ENCODE measurements at regions not wholly inside any gene's neighbourhood (a gene's known extent, or its start where the extent isn't known, plus 50 kb on each side); places are given as distances from the start of the nearest gene placed in this dataset.

DNA sequence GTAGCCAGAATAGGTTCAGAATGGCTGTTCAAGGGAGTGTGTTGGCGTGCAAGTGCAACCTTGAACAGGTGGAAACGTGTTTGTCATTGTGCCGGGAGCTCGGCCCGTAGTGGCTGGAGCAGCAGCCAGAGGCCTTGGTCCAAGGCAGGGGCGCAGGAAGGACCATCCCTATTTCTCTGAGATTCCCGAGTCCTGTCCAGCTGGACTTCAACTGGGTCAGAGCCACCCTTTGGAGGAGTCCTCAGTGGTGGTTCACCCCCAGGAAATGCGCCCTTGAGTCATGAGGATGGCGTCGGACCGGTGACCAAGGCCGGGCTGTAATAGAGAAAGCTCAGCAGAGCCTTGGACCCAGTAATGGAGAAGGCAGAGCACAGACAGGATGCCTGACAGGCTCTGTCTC, 1402.0 kb downstream of the BRD1 start:
- H3K4me3 ChIP-seq (ENCODE audit: low read depth in 1 of 2, low read length in 2 of 2), result no peak overlapping the region
- H3K27ac ChIP-seq (ENCODE audit: low read depth, low read length), result no peak overlapping the region
- no peak overlapping the region for H3K9ac ChIP-seq (ENCODE audit: low read depth in 1 of 2, low read length in 2 of 2)
- no peaks in the 10 kb centered on the region for H3K9me3 ChIP-seq (ENCODE audit: control insufficient read depth in 1 of 2, low read length in 2 of 2)
- no peaks in the 10 kb centered on the region for H3K36me3 ChIP-seq (ENCODE audit: control insufficient read depth in 1 of 2, insufficient read depth in 2 of 2, low read length in 2 of 2)
- H3K4me1 ChIP-seq (ENCODE audit: control insufficient read depth in 1 of 2, insufficient read depth in 2 of 2, low read length in 2 of 2), result no peaks in the 10 kb centered on the region
- no peaks in the 10 kb centered on the region for H3K27me3 ChIP-seq (ENCODE audit: control insufficient read depth in 1 of 2, insufficient read depth in 2 of 2, low read length in 2 of 2)

DNA sequence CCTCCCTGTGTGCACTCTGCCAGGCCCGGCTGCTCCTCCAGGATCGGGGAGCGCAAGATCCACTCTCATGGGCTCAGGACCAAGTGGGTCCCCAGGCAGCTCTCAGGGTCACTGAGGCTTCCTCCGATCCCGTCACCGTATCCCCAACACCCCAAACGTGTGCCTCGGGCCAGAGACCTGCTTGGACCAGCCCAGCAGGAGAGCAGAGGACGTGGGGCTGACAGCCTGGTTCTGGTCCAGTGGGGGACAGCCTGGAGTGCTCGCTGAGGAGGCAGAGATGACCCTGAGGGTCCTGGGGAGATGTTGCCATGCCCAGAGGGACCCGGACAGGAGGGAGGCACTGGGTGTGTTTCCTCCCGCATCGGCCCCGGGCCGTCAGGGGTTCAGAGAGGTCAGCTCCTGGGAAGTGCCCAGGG, 1402.6 kb downstream of the BRD1 start:
- Histone ChIP-seq H3K27ac (ENCODE audit: low read depth, low read length) (no peak overlapping the region), H3K9ac (ENCODE audit: low read depth in 1 of 2, low read length in 2 of 2) (no peak overlapping the region), H3K27me3 (ENCODE audit: control insufficient read depth in 1 of 2, insufficient read depth in 2 of 2, low read length in 2 of 2) (no peaks in the 10 kb centered on the region), H3K4me1 (ENCODE audit: control insufficient read depth in 1 of 2, insufficient read depth in 2 of 2, low read length in 2 of 2) (no peaks in the 10 kb centered on the region), H3K9me3 (ENCODE audit: control insufficient read depth in 1 of 2, low read length in 2 of 2) (no peaks in the 10 kb centered on the region), H3K4me3 (ENCODE audit: low read depth in 1 of 2, low read length in 2 of 2) (no peak overlapping the region), H3K36me3 (ENCODE audit: control insufficient read depth in 1 of 2, insufficient read depth in 2 of 2, low read length in 2 of 2) (no peaks in the 10 kb centered on the region)

- no peak overlapping the region for H3K4me3 ChIP-seq (ENCODE audit: low read depth in 1 of 2, low read length in 2 of 2)
- H3K9ac ChIP-seq (ENCODE audit: low read depth in 1 of 2, low read length in 2 of 2), result no peak overlapping the region
- H3K27me3 ChIP-seq (ENCODE audit: control insufficient read depth in 1 of 2, insufficient read depth in 2 of 2, low read length in 2 of 2), result no peaks in the 10 kb centered on the region
- no peaks in the 10 kb centered on the region for H3K4me1 ChIP-seq (ENCODE audit: control insufficient read depth in 1 of 2, insufficient read depth in 2 of 2, low read length in 2 of 2)
- H3K9me3 ChIP-seq (ENCODE audit: control insufficient read depth in 1 of 2, low read length in 2 of 2), result no peaks in the 10 kb centered on the region
- H3K36me3 ChIP-seq (ENCODE audit: control insufficient read depth in 1 of 2, insufficient read depth in 2 of 2, low read length in 2 of 2), result no peaks in the 10 kb centered on the region
- no peak overlapping the region for H3K27ac ChIP-seq (ENCODE audit: low read depth, low read length)
Observed at GRCh38 chr22:48424661-48425060, 1403.0 kb downstream of the BRD1 start.

GRCh38 chr22:48424201-48424627, 1403.5 kb downstream of the BRD1 start:
- Histone ChIP-seq H3K4me1 (ENCODE audit: control insufficient read depth in 1 of 2, insufficient read depth in 2 of 2, low read length in 2 of 2) (no peaks in the 10 kb centered on the region), H3K9me3 (ENCODE audit: control insufficient read depth in 1 of 2, low read length in 2 of 2) (no peaks in the 10 kb centered on the region), H3K36me3 (ENCODE audit: control insufficient read depth in 1 of 2, insufficient read depth in 2 of 2, low read length in 2 of 2) (no peaks in the 10 kb centered on the region), H3K27ac (ENCODE audit: low read depth, low read length) (no peak overlapping the region), H3K9ac (ENCODE audit: low read depth in 1 of 2, low read length in 2 of 2) (no peak overlapping the region), H3K27me3 (ENCODE audit: control insufficient read depth in 1 of 2, insufficient read depth in 2 of 2, low read length in 2 of 2) (no peaks in the 10 kb centered on the region), H3K4me3 (ENCODE audit: low read depth in 1 of 2, low read length in 2 of 2) (no peak overlapping the region)

DNA sequence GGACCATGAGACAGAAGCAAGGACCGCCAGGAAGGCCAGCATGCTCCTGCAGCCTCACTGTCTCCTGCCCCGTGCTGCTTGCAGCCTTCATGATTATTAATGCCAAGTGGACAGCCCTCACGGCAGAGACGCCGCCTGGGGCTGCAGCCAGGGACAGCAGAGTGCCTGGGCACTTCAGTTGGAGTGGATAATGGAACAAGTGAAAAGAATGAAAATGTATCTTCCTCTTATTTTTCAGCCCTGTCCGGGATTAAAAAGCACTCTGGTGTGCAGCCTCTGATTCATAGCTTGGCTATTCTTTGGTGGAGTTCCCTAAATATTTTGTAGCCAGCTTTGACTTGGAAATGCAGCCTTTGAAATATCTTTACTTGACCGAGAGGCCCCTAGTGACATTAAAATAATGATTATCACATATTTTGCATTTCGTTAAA, 1404.2 kb downstream of the BRD1 start:
- no peaks in the 10 kb centered on the region for H3K9me3 ChIP-seq (ENCODE audit: control insufficient read depth in 1 of 2, low read length in 2 of 2)
- H3K36me3 ChIP-seq (ENCODE audit: control insufficient read depth in 1 of 2, insufficient read depth in 2 of 2, low read length in 2 of 2), result no peaks in the 10 kb centered on the region
- H3K4me1 ChIP-seq (ENCODE audit: control insufficient read depth in 1 of 2, insufficient read depth in 2 of 2, low read length in 2 of 2), result no peaks in the 10 kb centered on the region

GRCh38 chr22:48422900-48423480, 1404.7 kb downstream of the BRD1 start:
- H3K27ac ChIP-seq (ENCODE audit: low read depth, low read length), result no peak overlapping the region
- no peaks in the 10 kb centered on the region for H3K27me3 ChIP-seq (ENCODE audit: control insufficient read depth in 1 of 2, insufficient read depth in 2 of 2, low read length in 2 of 2)
- no peaks in the 10 kb centered on the region for H3K4me1 ChIP-seq (ENCODE audit: control insufficient read depth in 1 of 2, insufficient read depth in 2 of 2, low read length in 2 of 2)
- H3K9ac ChIP-seq (ENCODE audit: low read depth in 1 of 2, low read length in 2 of 2), result no peak overlapping the region
- no peaks in the 10 kb centered on the region for H3K9me3 ChIP-seq (ENCODE audit: control insufficient read depth in 1 of 2, low read length in 2 of 2)
- H3K4me3 ChIP-seq (ENCODE audit: low read depth in 1 of 2, low read length in 2 of 2), result no peak overlapping the region
- H3K36me3 ChIP-seq (ENCODE audit: control insufficient read depth in 1 of 2, insufficient read depth in 2 of 2, low read length in 2 of 2), result no peaks in the 10 kb centered on the region

More for the DNA sequence above, 1404.2 kb downstream of the BRD1 start:
- Histone ChIP-seq H3K27ac (ENCODE audit: low read depth, low read length) (no peak overlapping the region), H3K27me3 (ENCODE audit: control insufficient read depth in 1 of 2, insufficient read depth in 2 of 2, low read length in 2 of 2) (no peaks in the 10 kb centered on the region), H3K4me3 (ENCODE audit: low read depth in 1 of 2, low read length in 2 of 2) (no peak overlapping the region), H3K9ac (ENCODE audit: low read depth in 1 of 2, low read length in 2 of 2) (no peak overlapping the region)

- H3K4me1 ChIP-seq (ENCODE audit: control insufficient read depth in 1 of 2, insufficient read depth in 2 of 2, low read length in 2 of 2), result no peaks in the 10 kb centered on the region
- no peak overlapping the region for H3K9ac ChIP-seq (ENCODE audit: low read depth in 1 of 2, low read length in 2 of 2)
- no peaks in the 10 kb centered on the region for H3K27me3 ChIP-seq (ENCODE audit: control insufficient read depth in 1 of 2, insufficient read depth in 2 of 2, low read length in 2 of 2)
- no peak overlapping the region for H3K4me3 ChIP-seq (ENCODE audit: low read depth in 1 of 2, low read length in 2 of 2)
- no peak overlapping the region for H3K27ac ChIP-seq (ENCODE audit: low read depth, low read length)
- H3K9me3 ChIP-seq (ENCODE audit: control insufficient read depth in 1 of 2, low read length in 2 of 2), result no peaks in the 10 kb centered on the region
- H3K36me3 ChIP-seq (ENCODE audit: control insufficient read depth in 1 of 2, insufficient read depth in 2 of 2, low read length in 2 of 2), result no peaks in the 10 kb centered on the region
Observed at GRCh38 chr22:48418831-48419230, 1408.8 kb downstream of the BRD1 start.

- Histone ChIP-seq H3K4me3 (ENCODE audit: low read depth in 1 of 2, low read length in 2 of 2) (no peak overlapping the region), H3K4me1 (ENCODE audit: control insufficient read depth in 1 of 2, insufficient read depth in 2 of 2, low read length in 2 of 2) (no peaks in the 10 kb centered on the region), H3K9ac (ENCODE audit: low read depth in 1 of 2, low read length in 2 of 2) (no peak overlapping the region), H3K36me3 (ENCODE audit: control insufficient read depth in 1 of 2, insufficient read depth in 2 of 2, low read length in 2 of 2) (no peaks in the 10 kb centered on the region), H3K9me3 (ENCODE audit: control insufficient read depth in 1 of 2, low read length in 2 of 2) (no peaks in the 10 kb centered on the region), H3K27ac (ENCODE audit: low read depth, low read length) (no peak overlapping the region), H3K27me3 (ENCODE audit: control insufficient read depth in 1 of 2, insufficient read depth in 2 of 2, low read length in 2 of 2) (no peaks in the 10 kb centered on the region)
Observed at GRCh38 chr22:48417225-48418070, 1410.2 kb downstream of the BRD1 start.

GRCh38 chr22:48416396-48417224, 1411.1 kb downstream of the BRD1 start:
- H3K9me3 ChIP-seq (ENCODE audit: control insufficient read depth in 1 of 2, low read length in 2 of 2), result no peaks in the 10 kb centered on the region

DNA sequence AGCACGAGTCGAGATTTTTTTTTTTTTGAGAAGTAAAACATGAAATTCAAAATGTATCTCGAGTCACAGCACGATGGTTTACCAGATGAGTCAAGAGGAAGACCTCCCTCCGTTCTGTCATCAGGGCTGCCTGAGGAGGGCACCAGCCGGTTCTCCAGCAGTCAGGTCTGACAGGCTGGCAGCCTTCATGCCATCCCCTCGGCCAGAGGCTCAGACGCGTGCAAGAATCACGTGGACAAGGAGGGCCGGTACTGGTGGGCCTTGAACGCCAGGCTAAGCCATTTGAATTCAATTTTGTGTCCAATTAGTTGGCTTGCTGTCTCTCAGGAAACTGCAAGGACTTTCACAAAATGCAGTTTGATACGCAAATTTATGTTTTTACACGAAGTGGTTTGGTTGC, 1412.2 kb downstream of the BRD1 start:
- H3K27me3 ChIP-seq (ENCODE audit: control insufficient read depth in 1 of 2, insufficient read depth in 2 of 2, low read length in 2 of 2), result no peaks in the 10 kb centered on the region

More at GRCh38 chr22:48416396-48417224, 1411.1 kb downstream of the BRD1 start:
- Histone ChIP-seq H3K27me3 (ENCODE audit: control insufficient read depth in 1 of 2, insufficient read depth in 2 of 2, low read length in 2 of 2) (no peaks in the 10 kb centered on the region), H3K27ac (ENCODE audit: low read depth, low read length) (no peak overlapping the region), H3K9ac (ENCODE audit: low read depth in 1 of 2, low read length in 2 of 2) (no peak overlapping the region), H3K4me1 (ENCODE audit: control insufficient read depth in 1 of 2, insufficient read depth in 2 of 2, low read length in 2 of 2) (no peaks in the 10 kb centered on the region), H3K4me3 (ENCODE audit: low read depth in 1 of 2, low read length in 2 of 2) (no peak overlapping the region), H3K36me3 (ENCODE audit: control insufficient read depth in 1 of 2, insufficient read depth in 2 of 2, low read length in 2 of 2) (no peaks in the 10 kb centered on the region)

More for the DNA sequence above, 1412.2 kb downstream of the BRD1 start:
- Histone ChIP-seq H3K4me1 (ENCODE audit: control insufficient read depth in 1 of 2, insufficient read depth in 2 of 2, low read length in 2 of 2) (no peaks in the 10 kb centered on the region), H3K36me3 (ENCODE audit: control insufficient read depth in 1 of 2, insufficient read depth in 2 of 2, low read length in 2 of 2) (no peaks in the 10 kb centered on the region), H3K4me3 (ENCODE audit: low read depth in 1 of 2, low read length in 2 of 2) (no peak overlapping the region), H3K9me3 (ENCODE audit: control insufficient read depth in 1 of 2, low read length in 2 of 2) (no peaks in the 10 kb centered on the region), H3K9ac (ENCODE audit: low read depth in 1 of 2, low read length in 2 of 2) (no peak overlapping the region), H3K27ac (ENCODE audit: low read depth, low read length) (no peak overlapping the region)

All from duodenal mucosa (tissue), 2 donors.